IMR-90 (cell line): ENCODE measurements at regions not wholly inside any gene's neighbourhood (a gene's known extent, or its start where the extent isn't known, plus 50 kb on each side); places are given as distances from the start of the nearest gene placed in this dataset.
A peak's percentile ranks its signal among the peaks of the same experiment; 100 is the strongest.

ENCODE experiments used
- ATAC-seq: fragments of 200-7000 bp; cut with Tn5 transposase; 2 replicates; pipeline ENCODE4 v1.9.1; 2020; ENCODE audit warnings: low read depth, mild to moderate bottlenecking, moderate library complexity
- BruUV-seq: library from RNA; stranded (reverse); fragments of 400-500 nt; replicated peaks from 2 replicates; lab custom pipeline; 2021; lab: Mats Ljungman, UMichigan
- CTCF ChIA-PET: fragments of 300-600 bp; formaldehyde crosslinking; extraction: SDS; loops from one replicate; lab custom pipeline; 2021; ENCODE audit warnings: antibody characterized with exemption; lab: Yijun Ruan, JAX
- POLR2A ChIA-PET: fragments of 300-600 bp; sonication (Branson Sonifier 250); formaldehyde crosslinking; loops from one replicate; lab custom pipeline; 2022; ENCODE audit warnings: antibody characterized with exemption; ENCODE audit not compliant: unreplicated experiment; lab: Charles Lee
- DNase-seq: peaks from one replicate; pipeline ENCODE4 v3.0.0; 2013
- H2AFZ ChIP-seq: replicated peaks from 2 replicates; pipeline ENCODE3; 2013; ENCODE audit warnings: low read length, mild to moderate bottlenecking; ENCODE audit not compliant: poor library complexity
- H2AK5ac ChIP-seq: 2 replicates; pipeline ENCODE4 v1.6.1; 2013; ENCODE audit warnings: low read depth, low read length, inconsistent platforms
- H2AK9ac ChIP-seq: replicated peaks from 2 replicates; pipeline ENCODE3; 2013; ENCODE audit warnings: mild to moderate bottlenecking, low read depth, low read length, moderate library complexity; ENCODE audit not compliant: poor library complexity
- H2BK120ac ChIP-seq: 2 replicates; pipeline ENCODE4 v1.6.1; 2013; ENCODE audit warnings: low read depth, low read length, inconsistent platforms
- H2BK15ac ChIP-seq: 3 replicates; pipeline ENCODE4 v1.6.1; 2013; ENCODE audit warnings: low read depth, low read length, inconsistent platforms
- H2BK20ac ChIP-seq: 2 replicates; pipeline ENCODE4 v1.6.1; 2013; ENCODE audit warnings: low read depth, mild to moderate bottlenecking, inconsistent platforms, low read length, moderate library complexity
- H2BK5ac ChIP-seq: 2 replicates; pipeline ENCODE4 v1.6.1; 2013; ENCODE audit warnings: mild to moderate bottlenecking, low read depth, low read length, inconsistent platforms; ENCODE audit not compliant: poor library complexity, severe bottlenecking
- H3K14ac ChIP-seq: replicated peaks from 2 replicates; pipeline ENCODE4 v1.6.1; 2013; ENCODE audit warnings: low read depth, low read length, inconsistent platforms
- H3K18ac ChIP-seq: 2 replicates; pipeline ENCODE4 v1.6.1; 2013; ENCODE audit warnings: low read depth, low read length, control low read depth
- H3K23ac ChIP-seq: 2 replicates; pipeline ENCODE4 v1.6.1; 2013; ENCODE audit warnings: low read depth, low read length, inconsistent platforms
- H3K27ac ChIP-seq: 2 replicates; pipeline ENCODE4 v1.5.1; 2013; ENCODE audit warnings: mild to moderate bottlenecking, control low read depth, low read length; ENCODE audit not compliant: insufficient read depth
- H3K27me3 ChIP-seq: 2 replicates; pipeline ENCODE4 v1.6.1; 2013; ENCODE audit warnings: low read length; ENCODE audit not compliant: control insufficient read depth, insufficient read depth
- H3K36me3 ChIP-seq: 2 replicates; pipeline ENCODE4 v1.6.1; 2013; ENCODE audit warnings: low read length, mixed read lengths; ENCODE audit not compliant: control insufficient read depth, insufficient read depth
- H3K4ac ChIP-seq: 2 replicates; pipeline ENCODE4 v1.6.1; 2013; ENCODE audit warnings: low read depth, low read length, inconsistent platforms
- H3K4me1 ChIP-seq: 2 replicates; pipeline ENCODE4 v1.6.1; 2013; ENCODE audit warnings: low read length, mixed read lengths; ENCODE audit not compliant: control insufficient read depth, insufficient read depth
- H3K4me2 ChIP-seq: 2 replicates; pipeline ENCODE4 v1.6.1; 2013; ENCODE audit warnings: low read depth, mild to moderate bottlenecking, control low read depth, low read length, moderate library complexity
- H3K4me3 ChIP-seq: 2 replicates; pipeline ENCODE4 v1.5.1; 2013; ENCODE audit warnings: low read depth, mild to moderate bottlenecking, control low read depth, low read length, moderate library complexity; ENCODE audit not compliant: insufficient read depth
- H3K56ac ChIP-seq: 2 replicates; pipeline ENCODE4 v1.6.1; 2013; ENCODE audit warnings: low read length, inconsistent platforms; ENCODE audit not compliant: insufficient read depth; ENCODE audit errors: extremely low read depth
- H3K79me1 ChIP-seq, 2 experiments: 2 replicates each; pipeline ENCODE4 v1.6.1; 2013; ENCODE audit warnings: low read length in 2 of 2, inconsistent platforms in 1 of 2, low read depth in 1 of 2
- H3K9ac ChIP-seq: 2 replicates; pipeline ENCODE4 v1.6.1; 2013; ENCODE audit warnings: low read depth, low read length, control low read depth
- H3K9me1 ChIP-seq: 2 replicates; pipeline ENCODE4 v1.6.1; 2013; ENCODE audit warnings: low read length, inconsistent platforms; ENCODE audit not compliant: insufficient read depth
- H3K9me3 ChIP-seq: 2 replicates; pipeline ENCODE4 v1.6.1; 2013; ENCODE audit warnings: low read length; ENCODE audit not compliant: control insufficient read depth, insufficient read depth
- H4K20me1 ChIP-seq: 2 replicates; pipeline ENCODE4 v1.6.1; 2013; ENCODE audit warnings: low read length, inconsistent platforms; ENCODE audit not compliant: insufficient read depth
- H4K5ac ChIP-seq: 2 replicates; pipeline ENCODE4 v1.6.1; 2013; ENCODE audit warnings: mild to moderate bottlenecking, low read depth, low read length, control low read depth
- H4K8ac ChIP-seq, 2 experiments: 2 replicates each; pipeline ENCODE4 v1.6.1; 2013; ENCODE audit warnings: low read depth in 2 of 2, low read length in 2 of 2, control low read depth in 1 of 2, inconsistent platforms in 1 of 2
- H4K91ac ChIP-seq: 2 replicates; pipeline ENCODE4 v1.6.1; 2013; ENCODE audit warnings: low read depth, low read length, inconsistent platforms; ENCODE audit not compliant: insufficient read depth
- CEBPB ChIP-seq: IDR thresholded peaks from 2 replicates; pipeline ENCODE4 v1.6.1; 2012; ENCODE audit warnings: low read depth, low read length, improper control_type of control experiment
- CHD1 ChIP-seq: IDR thresholded peaks from 2 replicates; pipeline ENCODE4 v1.6.1; 2012; ENCODE audit warnings: low read depth, low read length, improper control_type of control experiment
- CTCF ChIP-seq: conservative IDR thresholded peaks from 2 replicates; pipeline ENCODE4 v1.5.1; 2012; ENCODE audit warnings: mild to moderate bottlenecking, low read depth, low read length, improper control_type of control experiment
- ELK1 ChIP-seq: fragments of 150-350 bp; IDR thresholded peaks from 2 replicates; pipeline ENCODE4 v1.6.1; 2016; ENCODE audit warnings: low read depth, mild to moderate bottlenecking, low read length, moderate library complexity, borderline replicate concordance
- MXI1 ChIP-seq: IDR thresholded peaks from 2 replicates; pipeline ENCODE4 v1.6.1; 2012; ENCODE audit warnings: low read depth, mild to moderate bottlenecking, low read length, moderate library complexity, borderline replicate concordance
- NFE2L2 ChIP-seq: fragments of 150-350 bp; IDR thresholded peaks from 2 replicates; pipeline ENCODE4 v1.6.1; 2016; ENCODE audit warnings: low read depth, mild to moderate bottlenecking, low read length
- RAD21 ChIP-seq: IDR thresholded peaks from 2 replicates; pipeline ENCODE4 v1.6.1; 2012; ENCODE audit warnings: low read length, improper control_type of control experiment
- RCOR1 ChIP-seq: IDR thresholded peaks from 2 replicates; pipeline ENCODE4 v1.6.1; 2012; ENCODE audit warnings: mild to moderate bottlenecking, low read length, improper control_type of control experiment; ENCODE audit not compliant: insufficient replicate concordance
- SMC3 ChIP-seq: fragments of 150-350 bp; IDR thresholded peaks from 2 replicates; pipeline ENCODE4 v1.6.1; 2016; ENCODE audit warnings: low read depth, mild to moderate bottlenecking, antibody characterized with exemption, low read length, moderate library complexity
- WGBS, 2 experiments: methylation state at CpG; one replicate each; pipeline versions ENCODE4 v1.1.5 to v1.1.7; 2013; ENCODE audit warnings: missing lambda C conversion rate in 2 of 2; ENCODE audit not compliant: insufficient read length in 1 of 2; ENCODE audit errors: extremely low coverage in 2 of 2; 5-methylcytosine and 5-hydroxymethylcytosine counted together
- dilution Hi-C: fragments of 300-500 bp; cut with HindIII; formaldehyde crosslinking; loops from one replicate; pipeline ENCODE4 v1.14.3; 2018; ENCODE audit warnings: low sequenced_read_pairs; ENCODE audit not compliant: unreplicated experiment
- in situ Hi-C: fragments of 300-500 bp; cut with MboI; formaldehyde crosslinking; loops from 3 replicates; pipeline ENCODE4 v1.14.3; 2019; ENCODE audit warnings: low sequenced_read_pairs, inconsistent platforms, mixed read lengths
- intact Hi-C: fragments of 100-400 bp; cut with micrococcal nuclease; formaldehyde crosslinking; loops from 2 replicates; pipeline ENCODE4 v1.10.0; 2022

GRCh38 chr2:224284134-224284946 is 117.6 kb downstream of the FAM124B start:
- no peak for TF ChIP-seq NFE2L2
- peak; percentile 67 for TF ChIP-seq CTCF
- no peak for TF ChIP-seq ELK1
- TF ChIP-seq CEBPB = no peak
- peak; percentile 82 for TF ChIP-seq RAD21
- TF ChIP-seq CHD1 = no peak
- TF ChIP-seq MXI1 = no peak
- TF ChIP-seq SMC3 = peak; percentile 93
- TF ChIP-seq RCOR1 = no peak
- POLR2A ChIA-PET = interaction anchor here (0.7 kb wide), 2 partner anchors 314 to 341 kb away, joined by 3 read pairs; no protein-coding TSS in a partner anchor
- H3K9me1 ChIP-seq = no peaks in the 10 kb centered on the region
- no peak overlapping the region for H4K8ac ChIP-seq
- no peaks in the 10 kb centered on the region for H3K9me3 ChIP-seq
- no peak overlapping the region for H3K4me2 ChIP-seq
- no peak overlapping the region for H3K4ac ChIP-seq
- no peaks in the 10 kb centered on the region for H3K36me3 ChIP-seq
- no peak overlapping the region for H2AFZ ChIP-seq
- H3K9ac ChIP-seq = no peak overlapping the region
- H4K91ac ChIP-seq = no peak overlapping the region
- no TSS peak for BruUV-seq
- H3K56ac ChIP-seq = no peak overlapping the region
- no peak overlapping the region for H2BK20ac ChIP-seq
- CTCF ChIA-PET = interaction anchor here (0.6 to 4.1 kb wide), 14 partner anchors 10 to 380 kb away, joined by 3 to 49 read pairs (median 4); no protein-coding TSS in a partner anchor
- no peak overlapping the region for H3K23ac ChIP-seq
- no peak overlapping the region for H3K14ac ChIP-seq
- dilution Hi-C loops = no loop called here
- no peaks in the 10 kb centered on the region for H3K4me1 ChIP-seq
- H3K27ac ChIP-seq = no peak overlapping the region
- ATAC-seq (peak; percentile 46; the same call in 1 of the 2 replicates), DNase-seq (peak; percentile 25)
- peaks cover 14% of the 10 kb centered on the region for H3K27me3 ChIP-seq
- H2BK15ac ChIP-seq = no peak overlapping the region
- H2BK120ac ChIP-seq = no peak overlapping the region
- no peak overlapping the region for H3K4me3 ChIP-seq
- in situ Hi-C loops = no loop called here
- no peak overlapping the region for H2BK5ac ChIP-seq
- H2AK9ac ChIP-seq = no peak overlapping the region
- H4K20me1 ChIP-seq = no peaks in the 10 kb centered on the region
- H2AK5ac ChIP-seq = no peak overlapping the region
- no peak overlapping the region for H4K5ac ChIP-seq
- no peak overlapping the region for H3K18ac ChIP-seq
- intact Hi-C loops = loop anchor here (1.0 kb wide), 3 partner anchors 246 to 314 kb away; no protein-coding TSS in a partner anchor
- no CpG with 5 or more reads among the region's 1 CpG for WGBS, 2 experiments
- H3K79me1 ChIP-seq = no peaks in the 10 kb centered on the region
